Medulla oblongata (tissue), 1 donor: ENCODE measurements at regions not wholly inside any gene's neighbourhood (a gene's known extent, or its start where the extent isn't known, plus 50 kb on each side); places are given as distances from the start of the nearest gene placed in this dataset.
A peak's percentile ranks its signal among the peaks of the same experiment; 100 is the strongest.

Source experiments
- DNase-seq: peaks from one replicate; pipeline ENCODE4 v3.0.0-alpha.2; 2015; ENCODE audit errors: extremely low spot score

GRCh38 chr10:62453274-62453673 lies 79.1 kb downstream of the ZNF365 start:
- DNase-seq: no peak

GRCh38 chr10:62454687-62455397 lies 80.7 kb downstream of the ZNF365 start:
- no peak for DNase-seq

- no peak for DNase-seq
Observed at GRCh38 chr10:62456611-62457101, 82.5 kb downstream of the ZNF365 start.

GRCh38 chr10:62457196-62457595 lies 83.0 kb downstream of the ZNF365 start:
- no peak for DNase-seq

- no peak for DNase-seq
Observed at GRCh38 chr10:62457598-62457997, 83.4 kb downstream of the ZNF365 start.

GRCh38 chr10:62459072-62459471 lies 84.9 kb downstream of the ZNF365 start:
- DNase-seq: no peak

GRCh38 chr10:62459500-62459899 lies 85.3 kb downstream of the ZNF365 start:
- no peak for DNase-seq

GRCh38 chr10:62460393-62460792 lies 86.2 kb downstream of the ZNF365 start:
- DNase-seq: no peak

GRCh38 chr10:62461120-62461519 lies 87.0 kb downstream of the ZNF365 start:
- no peak for DNase-seq

- DNase-seq: no peak
Observed at GRCh38 chr10:62462461-62462860, 88.3 kb downstream of the ZNF365 start.

- DNase-seq: no peak
Observed at GRCh38 chr10:62463364-62463763, 89.2 kb downstream of the ZNF365 start.

- DNase-seq: no peak
Observed at GRCh38 chr10:62464308-62464707, 90.1 kb downstream of the ZNF365 start.

- DNase-seq: no peak
Observed at GRCh38 chr10:62466590-62466989, 92.4 kb downstream of the ZNF365 start.

- no peak for DNase-seq
Observed at GRCh38 chr10:62467527-62467926, 93.4 kb downstream of the ZNF365 start.

- no peak for DNase-seq
Observed at GRCh38 chr10:62471711-62472110, 97.5 kb downstream of the ZNF365 start.

GRCh38 chr10:62473241-62473640 lies 99.1 kb downstream of the ZNF365 start:
- no peak for DNase-seq

GRCh38 chr10:62475551-62475950 lies 101.4 kb downstream of the ZNF365 start:
- DNase-seq: no peak

GRCh38 chr10:62479523-62479922 lies 105.4 kb downstream of the ZNF365 start:
- DNase-seq: no peak

- DNase-seq: no peak
Observed at GRCh38 chr10:62480196-62480595, 106.0 kb downstream of the ZNF365 start.

GRCh38 chr10:62482581-62482980 lies 108.4 kb downstream of the ZNF365 start:
- no peak for DNase-seq

- no peak for DNase-seq
Observed at GRCh38 chr10:62491597-62491996, 117.4 kb downstream of the ZNF365 start.

- peak; percentile 13 for DNase-seq
Observed at GRCh38 chr10:62492012-62492869, 118.1 kb downstream of the ZNF365 start.

- DNase-seq: no peak
Observed at GRCh38 chr10:62492870-62493180, 118.7 kb downstream of the ZNF365 start.
